SH-SY5Y (cell line): ENCODE measurements at regions not wholly inside any gene's neighbourhood (a gene's known extent, or its start where the extent isn't known, plus 50 kb on each side); places are given as distances from the start of the nearest gene placed in this dataset.

Experiments
- GATA2 ChIP-seq: IDR thresholded peaks from 2 replicates; pipeline ENCODE4 v1.6.1; 2011; ENCODE audit warnings: mild to moderate bottlenecking, low read depth, low read length
- GATA3 ChIP-seq: IDR thresholded peaks from 2 replicates; pipeline ENCODE4 v1.6.1; 2011; ENCODE audit warnings: low read depth, mild to moderate bottlenecking, low read length, moderate library complexity

- TF ChIP-seq GATA2 (no peak), GATA3 (no peak)
Measured at GRCh38 chr20:48461091-48461734, 366.6 kb downstream of the PREX1 start.

GRCh38 chr20:48460681-48461080 lies 367.1 kb downstream of the PREX1 start:
- TF ChIP-seq GATA3 (no peak), GATA2 (no peak)

GRCh38 chr20:48459722-48460395 lies 367.9 kb downstream of the PREX1 start:
- TF ChIP-seq GATA2: no peak
- no peak for TF ChIP-seq GATA3

- no peak for TF ChIP-seq GATA3
- no peak for TF ChIP-seq GATA2
Measured at GRCh38 chr20:48458601-48459385, 369.0 kb downstream of the PREX1 start.

- no peak for TF ChIP-seq GATA2
- no peak for TF ChIP-seq GATA3
Measured at GRCh38 chr20:48458003-48458377, 369.8 kb downstream of the PREX1 start.

- no peak for TF ChIP-seq GATA3
- TF ChIP-seq GATA2: no peak
Measured at GRCh38 chr20:48457193-48458002, 370.4 kb downstream of the PREX1 start.

- no peak for TF ChIP-seq GATA3
- TF ChIP-seq GATA2: no peak
Measured at GRCh38 chr20:48456366-48457192, 371.2 kb downstream of the PREX1 start.

- TF ChIP-seq GATA2 (no peak), GATA3 (no peak)
Measured at GRCh38 chr20:48455651-48456365, 372.0 kb downstream of the PREX1 start.

GRCh38 chr20:48454671-48455490 lies 372.9 kb downstream of the PREX1 start:
- TF ChIP-seq GATA3 (no peak), GATA2 (no peak)

GRCh38 chr20:48453477-48454093 lies 374.2 kb downstream of the PREX1 start:
- TF ChIP-seq GATA2 (no peak), GATA3 (no peak)

GRCh38 chr20:48451401-48451800 lies 376.4 kb downstream of the PREX1 start:
- TF ChIP-seq GATA2 (no peak), GATA3 (no peak)
